Left hindlimb (tissue), 1 donor: ENCODE measurements at regions not wholly inside any gene's neighbourhood (a gene's known extent, or its start where the extent isn't known, plus 50 kb on each side); places are given as distances from the start of the nearest gene placed in this dataset.

ENCODE experiments used
- DNase-seq: peaks from one replicate; pipeline ENCODE4 v3.0.0-alpha.2; 2018

DNA sequence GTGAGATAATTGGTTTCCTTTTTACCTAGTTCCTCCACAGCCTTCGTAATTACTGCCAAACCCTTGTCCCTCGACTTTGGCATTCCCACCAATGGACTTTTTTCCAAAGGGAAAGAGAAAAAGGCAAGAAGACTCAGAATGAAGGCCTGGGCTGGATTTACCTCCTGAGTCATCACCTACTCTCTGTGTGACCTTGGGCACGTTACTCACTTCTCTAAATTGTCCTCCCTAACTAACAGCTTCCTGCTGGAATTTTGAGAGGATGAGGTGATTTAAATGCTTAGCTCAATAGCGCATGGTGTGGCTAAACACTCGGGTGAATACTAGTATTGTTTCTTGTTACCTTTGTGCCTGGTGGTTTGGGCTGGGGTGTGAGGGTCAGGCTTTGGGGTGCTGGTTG lies 146.6 kb downstream of the DHX35 start:
- no peak for DNase-seq

GRCh38 chr20:39107741-39108140 lies 145.6 kb downstream of the DHX35 start:
- DNase-seq, result no peak

- DNase-seq, result no peak
Measured at GRCh38 chr20:39106791-39107190, 144.6 kb downstream of the DHX35 start.

DNA sequence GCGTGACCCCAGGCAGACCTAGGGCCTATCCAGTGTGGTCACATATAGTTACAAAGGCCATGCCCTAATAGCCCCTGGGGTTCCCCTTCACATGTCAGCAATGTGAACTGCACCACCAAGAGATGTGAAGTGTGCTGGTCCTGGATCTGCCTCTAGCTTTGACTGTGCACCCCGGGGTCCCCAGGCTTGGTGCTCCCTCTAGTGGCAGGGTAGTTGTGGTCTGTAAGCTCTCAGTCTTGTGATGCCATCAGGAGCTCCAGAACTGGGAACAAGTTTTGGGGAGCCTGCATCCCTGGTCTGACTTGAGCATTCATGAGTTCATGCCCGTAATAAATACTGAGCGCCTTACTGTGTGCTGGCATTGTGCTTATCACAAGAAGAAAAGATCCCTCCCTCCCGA lies 143.4 kb downstream of the DHX35 start:
- DNase-seq, result no peak

- DNase-seq, result no peak
Measured at GRCh38 chr20:39103732-39104131, 141.6 kb downstream of the DHX35 start.

DNA sequence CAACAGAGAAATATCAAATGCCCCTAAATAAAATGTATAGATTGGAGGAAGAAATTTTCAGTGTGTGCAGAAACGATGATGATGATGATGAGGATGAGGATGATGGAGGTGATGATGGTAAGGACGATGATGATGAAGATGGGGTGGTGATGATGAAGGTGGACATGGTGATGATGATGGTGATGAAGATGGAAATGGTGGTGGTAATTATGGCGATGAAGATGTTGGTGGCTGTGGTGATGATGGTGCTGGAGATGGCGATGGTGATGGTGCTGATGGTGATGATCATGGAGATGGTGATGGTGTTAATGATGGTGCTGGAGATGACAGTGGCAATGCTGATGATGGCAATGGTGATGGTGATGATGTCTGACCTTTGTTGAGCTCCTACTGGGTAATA lies 141.2 kb downstream of the DHX35 start:
- DNase-seq, result no peak

DNA sequence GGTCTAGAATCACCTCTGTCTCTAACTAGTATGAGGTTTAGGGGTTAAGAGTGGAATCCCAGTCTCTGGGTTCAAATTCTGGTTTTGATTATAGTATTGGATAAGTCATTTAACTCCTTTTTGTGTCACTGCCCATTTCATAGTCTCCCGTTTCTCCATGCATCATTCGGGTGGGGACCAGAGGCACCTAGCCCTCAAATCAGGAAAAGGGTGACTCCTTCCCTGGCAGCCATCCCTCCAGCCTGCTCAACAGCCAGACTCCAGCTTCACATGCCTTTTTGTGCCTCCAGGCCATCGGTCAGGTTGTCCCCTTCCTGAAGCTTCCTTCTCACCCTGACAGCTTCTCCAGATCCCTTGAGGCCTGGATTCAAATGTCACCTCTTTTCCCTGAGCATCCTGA lies 139.8 kb downstream of the DHX35 start:
- DNase-seq, result no peak

- no peak for DNase-seq
Measured at GRCh38 chr20:39100691-39101090, 138.5 kb downstream of the DHX35 start.

DNA sequence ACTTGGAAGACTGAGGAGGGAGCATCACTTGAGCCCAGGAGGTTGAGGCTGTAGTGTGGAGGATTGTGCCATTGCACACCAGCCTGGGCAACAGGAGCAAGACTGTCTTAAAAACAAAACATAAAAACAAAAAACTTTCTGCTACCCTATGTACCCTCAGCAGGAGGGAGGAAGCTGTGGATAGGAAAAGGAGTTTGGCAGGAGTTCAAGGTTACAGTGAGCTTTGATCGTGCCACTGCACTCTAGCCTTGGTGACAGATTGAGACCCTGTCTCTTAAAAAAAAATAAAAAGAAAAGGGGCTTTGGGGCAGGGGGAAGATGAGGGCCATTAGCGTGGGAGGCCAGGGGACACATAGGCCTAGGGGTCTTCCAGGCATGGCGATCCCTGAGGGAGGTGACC lies 135.7 kb downstream of the DHX35 start:
- no peak for DNase-seq

- no peak for DNase-seq
Measured at GRCh38 chr20:39095870-39096269, 133.7 kb downstream of the DHX35 start.

DNA sequence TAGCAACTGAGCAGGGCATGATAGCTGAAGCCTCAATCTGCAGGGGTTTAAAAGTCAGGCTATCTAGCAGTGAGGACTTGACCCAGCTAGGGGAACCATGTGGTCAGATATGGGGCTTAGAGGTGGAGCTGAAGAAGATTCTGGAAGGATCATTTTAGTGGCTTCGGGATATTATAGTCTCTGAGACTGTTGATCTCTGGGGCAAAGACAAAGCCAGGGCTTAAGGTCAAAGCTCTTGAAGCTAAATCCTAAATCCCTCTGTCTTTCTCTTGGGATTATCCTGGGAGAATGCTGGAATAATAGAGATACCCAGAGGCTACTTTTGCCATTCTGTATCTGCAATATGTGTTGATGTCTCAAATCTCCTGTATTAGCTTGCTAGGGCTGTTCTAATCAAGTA lies 132.2 kb downstream of the DHX35 start:
- DNase-seq, result no peak

- no peak for DNase-seq
Measured at GRCh38 chr20:39092733-39093410, 130.7 kb downstream of the DHX35 start.

GRCh38 chr20:39090906-39091305 lies 128.8 kb downstream of the DHX35 start:
- DNase-seq, result no peak

- no peak for DNase-seq
Measured at GRCh38 chr20:39089797-39090196, 127.7 kb downstream of the DHX35 start.
